CD4-positive, alpha-beta T cell treated with Interleukin-15 for 4 hours (primary cell): ENCODE measurements at regions not wholly inside any gene's neighbourhood (a gene's known extent, or its start where the extent isn't known, plus 50 kb on each side); places are given as distances from the start of the nearest gene placed in this dataset.

ENCODE experiments used
- DNase-seq: peaks from one replicate; pipeline ENCODE4 v3.0.0-alpha.2; 2020; ENCODE audit warnings: low spot score

- no peak for DNase-seq
Observed at GRCh38 chr5:148708854-148709253, 54.5 kb upstream of the HTR4 start.

DNA sequence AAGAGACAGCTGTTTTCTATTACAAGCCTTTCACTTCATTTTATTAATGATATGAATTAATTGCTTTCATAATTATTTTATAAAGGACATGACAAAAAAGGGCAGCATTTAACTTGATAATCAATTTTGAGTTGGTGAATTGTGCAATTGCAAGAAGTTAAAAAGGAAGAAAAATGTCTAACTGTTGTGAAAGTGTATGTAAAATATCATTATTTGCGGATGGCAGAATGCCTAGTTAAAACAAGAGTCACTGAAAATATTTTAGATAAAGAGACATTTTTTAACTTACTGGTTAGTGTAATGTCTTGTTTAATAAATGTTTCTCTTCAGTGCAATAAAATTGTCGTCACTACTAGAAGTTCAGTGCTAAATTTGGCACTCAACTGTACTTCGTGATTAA is 57.6 kb upstream of the HTR4 start:
- DNase-seq = no peak

GRCh38 chr5:148713735-148714508 is 59.6 kb upstream of the HTR4 start:
- DNase-seq = no peak

DNA sequence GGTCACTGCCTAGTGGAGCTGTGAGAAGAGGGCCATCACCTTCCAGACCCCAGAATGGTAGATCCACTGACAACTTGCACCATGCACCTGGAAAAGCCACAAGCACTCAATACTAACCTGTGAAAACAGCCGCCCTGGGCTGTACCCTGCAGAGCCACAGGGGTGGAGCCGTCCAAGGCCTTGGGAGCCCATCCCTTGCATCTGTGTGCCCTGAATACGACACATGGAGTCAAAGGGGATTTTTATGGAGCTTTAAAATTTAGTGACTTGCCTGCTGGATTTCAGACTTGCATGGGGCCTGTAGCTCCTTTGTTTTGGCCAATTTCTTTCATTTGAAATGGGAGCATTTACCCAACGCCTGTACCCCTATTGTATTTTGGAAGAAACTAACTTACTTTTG is 62.4 kb upstream of the HTR4 start:
- DNase-seq = no peak

- DNase-seq = no peak
Observed at GRCh38 chr5:148717668-148718067, 63.3 kb upstream of the HTR4 start.

GRCh38 chr5:148719605-148720004 is 65.3 kb upstream of the HTR4 start:
- no peak for DNase-seq

DNA sequence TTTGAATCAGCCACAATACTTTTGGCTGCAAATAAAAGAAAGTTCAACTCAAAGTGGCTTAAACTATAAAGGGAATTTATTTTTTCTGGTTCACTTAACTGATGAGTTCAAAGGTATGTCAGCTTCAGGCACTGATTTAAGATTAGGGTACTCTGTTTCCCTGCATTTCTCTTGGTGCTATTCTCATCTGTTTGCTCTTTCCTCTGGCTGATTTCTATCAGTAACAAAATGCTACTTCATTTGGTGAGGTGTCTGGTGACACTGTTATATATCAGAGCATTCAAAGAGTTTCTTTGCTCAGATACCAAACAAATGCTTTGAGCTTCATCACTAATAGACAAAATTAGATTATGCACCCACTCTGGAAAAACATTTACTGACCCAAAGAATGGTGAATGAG is 65.9 kb upstream of the HTR4 start:
- DNase-seq = no peak

DNA sequence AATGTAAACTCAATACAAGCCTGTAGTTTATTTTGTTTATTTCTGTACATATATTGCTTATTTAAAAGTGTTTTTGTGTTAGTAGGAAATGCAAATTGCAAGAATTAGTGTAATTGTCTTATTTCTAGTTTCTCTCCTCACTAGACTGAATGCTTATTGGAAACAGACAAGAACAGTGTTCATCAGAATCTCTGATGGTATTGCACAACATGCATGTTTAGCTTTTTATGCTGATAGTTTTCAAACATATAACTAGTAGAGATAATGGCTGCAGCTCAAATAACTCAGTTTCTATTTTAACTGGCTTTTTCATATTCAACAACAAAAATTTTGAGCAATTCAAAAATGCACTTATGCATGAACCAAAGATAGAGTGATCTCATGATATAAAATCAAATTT is 68.8 kb upstream of the HTR4 start:
- DNase-seq = no peak

- DNase-seq = no peak
Observed at GRCh38 chr5:148725675-148726074, 71.3 kb upstream of the HTR4 start.

GRCh38 chr5:148729182-148729581 is 74.9 kb upstream of the HTR4 start:
- no peak for DNase-seq

GRCh38 chr5:148730270-148730669 is 75.9 kb upstream of the HTR4 start:
- no peak for DNase-seq

DNA sequence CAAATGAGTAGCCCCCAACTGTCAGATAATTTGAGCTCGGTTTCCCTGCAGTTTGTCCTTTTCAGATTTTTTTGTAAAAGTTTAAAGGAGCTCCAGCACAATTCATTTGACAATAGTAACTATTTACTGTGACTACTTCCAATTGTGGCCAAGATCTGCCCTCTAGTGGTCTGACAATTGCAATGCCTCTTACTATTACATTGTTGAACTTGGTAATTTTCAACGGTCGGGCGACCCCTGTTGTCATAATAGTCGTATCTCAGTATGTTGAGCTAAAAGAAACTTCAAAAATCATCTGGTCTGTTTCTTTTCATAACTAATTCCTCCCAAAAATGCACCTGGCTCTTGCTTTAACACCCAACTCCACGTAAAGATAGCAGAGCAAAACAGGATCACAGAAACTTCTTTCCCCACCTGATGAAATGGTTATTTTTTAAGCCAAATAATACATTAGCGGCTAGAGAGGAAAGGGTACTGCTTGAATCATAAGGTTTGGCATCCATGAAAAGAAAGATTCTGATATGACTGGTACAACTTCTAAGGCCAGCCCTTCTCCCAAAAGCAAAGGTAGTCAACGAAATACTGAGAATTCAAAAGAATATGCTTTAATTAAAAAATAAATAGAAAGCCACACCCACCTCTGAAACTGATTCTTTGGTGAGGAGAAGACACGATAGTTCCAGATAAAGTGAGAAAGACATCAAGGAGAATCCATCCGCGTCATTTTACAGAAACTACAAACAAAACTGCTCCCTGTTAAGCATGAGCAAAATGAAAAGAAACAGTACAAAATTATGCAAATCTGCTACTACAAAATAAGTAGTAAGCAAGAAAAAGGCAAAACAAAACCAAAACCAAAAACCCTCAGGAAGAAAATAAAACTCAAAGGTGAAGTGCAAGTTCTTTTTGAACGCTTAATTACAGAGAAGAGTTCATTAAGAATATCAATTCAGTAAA is 76.9 kb upstream of the HTR4 start:
- DNase-seq = peak; percentile 78

GRCh38 chr5:148732692-148733091 is 78.4 kb upstream of the HTR4 start:
- DNase-seq = no peak

- DNase-seq = peak; percentile 72
Observed at GRCh38 chr5:148733601-148734438, 79.5 kb upstream of the HTR4 start.

DNA sequence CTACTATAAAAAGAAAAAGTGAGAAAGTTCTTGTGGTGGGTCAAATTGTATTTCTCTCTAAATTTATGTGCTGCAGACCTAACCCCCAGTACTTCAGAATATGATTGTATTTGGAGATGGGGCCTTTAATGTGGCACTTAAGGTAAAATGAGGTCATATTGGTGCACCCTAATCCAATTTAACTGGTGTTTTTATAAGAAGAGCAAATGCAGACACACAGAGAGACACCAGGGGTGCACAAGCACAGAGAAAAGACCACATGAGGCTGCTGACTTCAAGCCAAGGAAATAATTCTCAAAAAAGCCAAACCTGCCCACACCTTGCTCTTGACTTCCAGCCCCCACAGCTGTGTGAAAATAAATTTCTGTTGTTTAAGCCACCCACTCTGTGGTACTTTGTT is 80.2 kb upstream of the HTR4 start:
- no peak for DNase-seq

- DNase-seq = no peak
Observed at GRCh38 chr5:148735301-148735835, 81.0 kb upstream of the HTR4 start.

DNA sequence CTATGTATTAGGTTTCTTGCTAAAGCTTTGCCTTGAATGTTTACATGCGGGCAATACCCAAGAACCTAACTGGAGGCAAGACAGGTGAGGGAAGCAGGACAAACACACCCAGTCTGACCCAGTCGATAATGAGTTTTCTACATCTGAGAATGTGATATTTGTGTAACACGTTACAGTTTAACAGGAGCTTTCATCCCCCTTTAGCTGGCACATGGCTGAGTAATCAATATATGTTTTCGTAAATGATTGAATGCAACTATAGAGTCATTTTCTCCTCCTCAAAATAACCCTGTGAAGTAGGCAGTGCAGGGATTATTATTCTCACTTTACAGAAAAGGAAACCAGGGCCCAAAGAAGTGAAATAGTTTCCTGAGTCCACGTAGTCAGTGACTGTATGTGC is 84.7 kb upstream of the HTR4 start:
- no peak for DNase-seq

- DNase-seq = no peak
Observed at GRCh38 chr5:148739524-148739923, 85.2 kb upstream of the HTR4 start.

DNA sequence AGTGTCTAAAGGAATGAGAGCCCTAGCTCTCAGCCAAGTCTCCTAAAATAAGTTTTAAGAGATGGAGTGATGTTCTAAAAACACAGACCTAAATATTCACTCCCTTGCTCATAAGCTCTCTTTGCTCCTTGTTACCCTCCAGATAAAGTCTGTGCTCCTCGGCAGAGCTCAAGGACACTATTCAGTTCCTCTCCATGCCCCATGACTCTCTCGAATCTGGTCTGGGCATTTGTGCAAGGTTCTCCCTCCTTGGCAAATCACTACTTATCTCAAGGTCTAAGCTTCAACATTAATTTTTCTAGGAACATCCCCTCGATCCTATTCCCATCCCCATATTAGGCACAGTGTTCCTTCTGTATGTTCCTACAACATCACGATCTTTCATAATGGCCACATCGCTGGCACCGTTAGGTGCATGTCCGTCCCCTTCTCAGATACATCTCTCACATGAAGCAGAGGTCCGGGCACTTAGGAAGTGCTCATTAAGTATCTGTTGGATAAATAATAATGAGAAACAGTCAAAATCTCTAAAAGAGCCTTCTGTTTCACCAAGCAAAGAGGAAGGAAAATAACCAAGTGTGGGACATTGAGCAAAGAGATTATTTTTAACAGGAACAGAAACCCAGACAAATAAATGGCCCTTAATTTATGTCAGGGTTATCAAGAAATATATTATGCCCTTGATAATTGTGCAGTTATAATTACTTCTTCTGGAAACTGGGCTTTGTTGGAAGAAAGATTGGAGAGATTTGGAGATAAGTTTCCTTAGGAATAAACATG is 85.9 kb upstream of the HTR4 start:
- DNase-seq = no peak

DNA sequence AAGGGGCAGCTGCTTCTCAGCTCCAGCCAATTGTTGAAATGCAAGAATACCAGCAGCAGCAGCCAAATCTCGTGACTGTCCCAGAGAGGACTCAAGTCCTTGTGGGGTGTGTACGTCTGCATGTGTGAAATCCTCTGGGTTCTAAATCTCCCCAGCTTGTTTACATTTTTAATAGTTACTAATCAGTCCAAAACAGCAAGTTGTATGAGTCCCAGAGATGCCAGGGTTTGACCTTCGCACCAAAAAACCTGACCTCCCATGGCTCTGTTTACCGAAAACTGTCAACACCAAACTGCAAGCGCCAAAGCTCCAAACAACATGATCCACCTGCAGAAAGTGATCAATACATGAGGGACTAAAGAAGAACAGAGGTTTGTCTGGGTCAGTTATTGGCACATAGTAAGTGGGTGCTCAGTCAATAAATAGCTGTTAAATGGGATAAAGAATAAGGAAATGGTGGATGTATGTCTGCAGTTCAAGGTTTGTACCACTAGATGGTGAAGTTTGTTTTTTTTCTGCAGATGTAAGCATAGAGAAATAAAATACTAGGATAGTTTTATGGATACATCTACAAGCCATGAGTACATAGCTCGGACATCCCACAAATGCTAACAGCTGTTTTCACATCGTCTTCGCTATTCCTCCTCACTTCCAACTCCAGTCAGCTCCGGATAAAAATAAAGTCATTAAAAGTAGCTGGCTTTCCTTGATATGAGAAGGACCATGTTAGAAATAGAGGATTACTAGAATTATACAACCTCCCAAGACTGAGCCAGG is 85.3 kb upstream of the ADRB2 start:
- DNase-seq = peak; percentile 35
